SH-SY5Y (cell line): ENCODE measurements at regions not wholly inside any gene's neighbourhood (a gene's known extent, or its start where the extent isn't known, plus 50 kb on each side); places are given as distances from the start of the nearest gene placed in this dataset.

ENCODE experiments used
- GATA2 ChIP-seq: IDR thresholded peaks from 2 replicates; pipeline ENCODE4 v1.6.1; 2011; ENCODE audit warnings: mild to moderate bottlenecking, low read depth, low read length
- GATA3 ChIP-seq: IDR thresholded peaks from 2 replicates; pipeline ENCODE4 v1.6.1; 2011; ENCODE audit warnings: low read depth, mild to moderate bottlenecking, low read length, moderate library complexity

DNA sequence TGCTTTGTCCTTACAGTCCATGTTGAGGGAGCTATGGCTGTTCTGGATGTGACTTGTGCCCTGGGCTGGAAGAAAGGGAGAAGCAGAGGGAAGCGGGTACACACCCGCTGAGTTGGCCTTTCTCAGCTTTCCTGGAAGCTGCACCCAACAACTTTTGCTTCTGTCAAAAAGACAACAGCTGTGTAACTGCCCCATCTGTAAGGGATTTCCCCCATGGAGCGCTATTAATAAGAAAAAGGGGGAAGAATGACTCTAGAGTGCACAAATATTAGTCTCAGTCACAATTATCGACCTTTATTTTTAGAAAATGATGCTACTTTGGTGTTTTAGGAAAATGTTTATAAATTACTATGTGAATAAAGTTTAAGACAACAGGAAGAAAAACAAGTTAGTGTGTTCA lies 368.3 kb downstream of the RAD51AP2 start:
- no peak for TF ChIP-seq GATA2
- TF ChIP-seq GATA3, result no peak
